GM19043 (cell line): ENCODE measurements at regions not wholly inside any gene's neighbourhood (a gene's known extent, or its start where the extent isn't known, plus 50 kb on each side); places are given as distances from the start of the nearest gene placed in this dataset.

Experiments
- ATAC-seq: cut with Tn5 transposase; IDR thresholded peaks from one replicate; pipeline ENCODE4 v1.9.1; 2021; ENCODE audit warnings: low read depth; ENCODE audit not compliant: unreplicated experiment

DNA sequence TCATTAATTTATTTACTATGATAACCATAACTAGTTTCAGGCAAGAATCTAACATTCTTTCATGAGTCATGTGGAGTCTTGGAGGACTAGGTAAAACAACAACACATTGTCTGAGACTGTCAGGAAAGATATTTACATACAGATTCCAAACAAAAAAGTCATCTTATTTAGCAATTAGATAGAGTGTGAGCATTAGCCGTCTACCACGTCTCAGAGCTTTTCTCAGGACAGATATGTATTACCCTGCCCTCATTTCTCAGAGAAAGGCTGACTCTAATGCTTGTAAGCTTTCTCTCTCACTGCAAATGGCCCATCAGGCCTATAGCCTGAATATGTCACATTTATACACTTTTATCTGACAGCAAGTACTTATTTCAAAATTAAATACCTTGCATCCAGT is 312.1 kb upstream of the PCDH20 start:
- no peak for ATAC-seq

DNA sequence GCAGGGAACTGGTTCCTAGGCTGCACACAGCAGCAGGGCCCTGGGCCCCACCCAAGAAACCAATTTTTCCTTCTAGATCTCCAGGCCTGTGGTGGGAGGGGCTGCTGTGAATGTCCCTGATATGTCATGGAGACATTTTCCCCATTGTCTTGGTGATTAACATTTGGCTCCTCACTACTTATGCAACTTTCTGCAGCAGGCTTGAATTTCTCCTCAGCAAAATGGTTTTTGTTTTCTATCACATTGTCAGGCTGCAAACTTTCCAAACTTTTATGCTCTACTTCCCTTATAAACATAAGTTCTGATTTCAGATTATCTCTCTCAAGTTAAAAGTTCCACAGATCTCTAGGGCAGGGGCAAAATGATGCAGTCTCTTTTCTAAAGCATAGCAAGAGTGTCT is 310.2 kb upstream of the PCDH20 start:
- no peak for ATAC-seq

DNA sequence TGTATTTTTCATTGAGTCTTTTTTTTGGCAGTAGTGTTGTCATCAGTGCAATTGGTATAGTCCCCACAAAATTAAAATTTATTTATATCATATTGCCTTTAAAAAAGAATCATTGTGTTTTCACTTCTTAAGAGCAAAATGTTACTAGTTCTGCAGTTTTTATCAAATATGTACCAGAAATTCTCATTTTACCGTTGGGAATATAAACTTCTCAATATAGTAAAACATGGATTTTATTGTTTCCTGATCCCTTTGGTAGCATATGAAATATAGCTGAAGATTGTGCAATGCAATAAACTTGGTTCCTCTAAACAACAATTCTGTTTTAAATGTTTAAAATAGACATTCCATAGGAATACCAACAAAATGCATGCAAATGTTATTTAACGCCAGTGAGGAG is 306.5 kb upstream of the PCDH20 start:
- no peak for ATAC-seq

DNA sequence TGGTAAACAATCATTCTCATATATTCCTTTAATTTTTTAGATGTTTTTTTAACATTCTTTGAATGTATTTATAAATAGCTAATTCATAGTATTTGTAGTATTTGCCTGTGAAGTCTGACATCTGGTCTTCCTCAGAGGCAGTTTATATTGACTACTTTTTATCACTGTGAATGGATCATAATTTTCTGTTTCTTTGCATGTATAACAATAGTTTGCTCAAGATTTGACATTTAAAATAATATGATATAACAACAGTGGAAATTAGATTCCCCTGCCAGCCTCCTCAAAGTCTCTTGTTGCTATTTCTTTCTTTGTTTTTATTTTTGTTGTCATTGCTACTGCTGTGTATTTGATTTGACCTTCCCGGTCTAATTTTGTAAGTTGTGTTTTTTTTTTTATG is 297.0 kb upstream of the PCDH20 start:
- no peak for ATAC-seq

DNA sequence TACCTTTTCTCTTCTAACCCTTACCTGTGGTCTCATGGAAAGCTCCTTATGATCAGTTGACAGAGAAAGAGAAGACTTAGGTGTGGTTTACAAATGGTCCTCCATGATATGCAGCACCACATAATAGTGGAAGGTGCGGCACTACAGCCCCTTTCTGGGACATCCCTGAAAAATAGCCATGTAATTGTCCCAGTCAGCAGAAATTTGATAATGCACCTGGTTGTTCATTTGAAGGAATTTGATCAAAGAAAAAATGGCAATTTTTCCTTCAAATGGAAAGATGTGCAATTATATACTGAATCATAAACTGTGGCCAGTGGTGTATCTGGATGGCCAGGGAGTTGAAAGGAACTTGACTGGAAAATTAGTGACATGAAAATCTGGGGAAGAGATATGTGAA is 293.6 kb upstream of the PCDH20 start:
- no peak for ATAC-seq

DNA sequence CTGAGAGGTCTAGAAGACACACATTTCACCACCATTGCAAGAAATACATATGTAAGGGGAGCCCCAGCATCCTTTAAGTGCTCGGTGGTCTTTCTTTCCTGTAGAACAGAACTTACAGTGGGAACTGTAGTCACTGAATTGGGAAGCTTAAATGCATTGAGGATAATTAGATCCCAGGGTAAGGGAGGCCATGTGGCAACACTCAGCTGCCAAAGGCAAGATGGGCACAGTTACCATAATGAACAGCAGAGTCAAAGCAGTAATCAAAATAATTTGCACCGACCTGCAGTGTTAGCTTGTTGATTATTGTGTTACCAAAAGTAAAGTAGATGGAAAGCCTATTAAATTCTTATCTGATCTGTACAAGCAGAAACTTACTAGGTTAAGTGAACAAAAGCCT is 291.2 kb upstream of the PCDH20 start:
- no peak for ATAC-seq

DNA sequence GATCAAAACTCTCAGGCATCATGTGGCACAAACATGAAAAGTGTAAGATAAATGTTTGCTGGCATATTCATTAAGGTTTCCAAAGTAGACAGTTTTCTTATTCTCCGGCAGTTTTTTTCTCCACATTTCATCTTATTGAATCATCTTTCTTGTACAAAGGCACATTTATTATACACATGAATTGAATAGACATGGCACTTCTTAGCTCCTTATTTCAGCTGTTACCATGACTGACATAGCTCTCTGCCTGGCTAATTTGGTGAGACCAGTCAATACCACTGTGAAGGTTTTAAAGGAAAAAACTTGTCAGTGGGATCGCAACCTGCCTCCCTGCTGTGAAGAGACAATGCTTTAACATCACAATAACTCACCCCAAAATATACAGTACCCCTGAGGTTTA is 285.0 kb upstream of the PCDH20 start:
- no peak for ATAC-seq

DNA sequence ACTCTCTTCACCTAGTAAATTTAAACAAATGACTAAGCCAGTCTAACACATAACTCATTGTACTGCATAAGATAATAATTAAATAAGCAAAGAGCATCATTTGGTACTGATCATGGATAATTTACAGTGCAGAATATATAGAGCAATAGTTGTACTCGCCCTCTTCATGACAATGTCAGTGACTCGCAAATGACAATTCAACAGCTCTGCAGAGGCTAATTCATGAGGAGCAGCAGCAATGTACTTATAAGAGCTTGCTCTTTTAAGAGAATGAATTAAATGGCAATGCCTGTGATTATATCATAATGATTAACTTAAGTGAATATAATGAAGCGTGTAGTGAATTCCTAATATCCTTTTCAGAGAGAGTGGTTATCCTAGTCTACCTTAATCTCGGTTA is 284.5 kb upstream of the PCDH20 start:
- ATAC-seq, result no peak

DNA sequence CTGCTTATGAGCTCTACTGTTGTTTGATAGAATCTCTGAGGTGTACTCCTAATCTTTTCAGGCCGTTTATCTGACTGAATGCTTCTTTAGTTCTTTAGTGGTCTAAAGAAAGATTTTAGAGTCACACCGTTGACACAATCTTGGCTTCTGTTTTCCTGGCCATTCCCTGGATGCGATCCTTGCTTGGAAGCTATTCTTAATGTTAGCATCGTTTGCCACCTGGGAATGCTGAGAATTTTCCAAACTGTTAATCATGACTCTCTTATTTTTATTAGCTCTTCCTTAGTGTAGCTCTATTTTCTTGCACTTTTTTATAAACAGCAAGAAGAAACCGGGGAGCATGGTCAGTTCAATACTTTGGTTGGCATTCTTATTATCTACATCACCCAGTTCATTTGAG is 281.0 kb upstream of the PCDH20 start:
- no peak for ATAC-seq

DNA sequence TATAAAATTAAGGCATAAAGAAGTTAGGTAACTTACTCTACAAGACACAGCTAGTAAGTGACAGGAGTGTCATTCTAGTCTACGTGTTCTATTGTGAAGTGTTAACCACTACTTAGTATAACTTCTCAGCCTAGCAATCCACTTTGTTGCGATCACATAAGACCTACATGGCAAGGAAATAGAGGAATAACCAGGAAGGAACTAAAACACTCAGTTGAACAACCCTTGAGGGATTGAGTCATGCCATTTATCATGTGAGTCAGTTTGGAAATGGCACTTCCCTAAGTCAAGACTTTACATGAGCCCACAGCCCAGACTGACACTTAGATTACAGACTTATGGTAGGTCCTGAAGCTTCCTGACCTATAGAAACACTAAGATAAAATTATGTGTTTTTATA is 279.5 kb upstream of the PCDH20 start:
- no peak for ATAC-seq

DNA sequence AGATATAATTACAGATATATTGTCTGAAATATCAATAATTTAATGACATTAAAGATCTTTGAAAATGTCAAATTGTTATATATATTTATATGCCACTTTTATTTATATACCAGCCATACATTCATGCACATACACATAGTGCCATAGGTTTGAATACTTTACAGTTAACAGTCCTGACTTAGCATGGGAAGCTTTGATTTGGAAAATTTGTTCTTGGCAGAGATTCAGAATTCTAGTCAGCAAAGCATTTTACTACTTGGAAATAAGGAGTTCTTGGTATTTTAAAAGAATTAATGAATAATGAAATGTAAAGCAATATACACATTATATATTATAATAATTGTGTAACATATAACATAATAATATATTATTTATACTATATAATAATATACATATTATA is 277.0 kb upstream of the PCDH20 start:
- no peak for ATAC-seq

DNA sequence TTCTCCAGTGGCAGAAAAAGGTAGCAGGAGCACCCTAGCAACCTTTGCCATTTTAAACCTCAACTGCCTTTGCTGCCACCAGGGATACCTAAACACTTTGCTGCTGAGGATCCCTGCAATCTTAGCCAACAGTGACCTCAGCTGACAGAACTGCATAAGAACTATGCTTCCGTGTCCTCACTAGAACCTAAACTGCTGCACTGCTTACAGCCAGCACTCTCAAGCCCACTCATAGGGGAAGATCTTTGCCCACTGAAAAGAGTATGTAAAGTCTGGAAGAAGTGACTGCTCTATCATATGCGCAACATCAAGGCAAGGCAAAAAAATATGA is 270.0 kb upstream of the PCDH20 start:
- no peak for ATAC-seq

DNA sequence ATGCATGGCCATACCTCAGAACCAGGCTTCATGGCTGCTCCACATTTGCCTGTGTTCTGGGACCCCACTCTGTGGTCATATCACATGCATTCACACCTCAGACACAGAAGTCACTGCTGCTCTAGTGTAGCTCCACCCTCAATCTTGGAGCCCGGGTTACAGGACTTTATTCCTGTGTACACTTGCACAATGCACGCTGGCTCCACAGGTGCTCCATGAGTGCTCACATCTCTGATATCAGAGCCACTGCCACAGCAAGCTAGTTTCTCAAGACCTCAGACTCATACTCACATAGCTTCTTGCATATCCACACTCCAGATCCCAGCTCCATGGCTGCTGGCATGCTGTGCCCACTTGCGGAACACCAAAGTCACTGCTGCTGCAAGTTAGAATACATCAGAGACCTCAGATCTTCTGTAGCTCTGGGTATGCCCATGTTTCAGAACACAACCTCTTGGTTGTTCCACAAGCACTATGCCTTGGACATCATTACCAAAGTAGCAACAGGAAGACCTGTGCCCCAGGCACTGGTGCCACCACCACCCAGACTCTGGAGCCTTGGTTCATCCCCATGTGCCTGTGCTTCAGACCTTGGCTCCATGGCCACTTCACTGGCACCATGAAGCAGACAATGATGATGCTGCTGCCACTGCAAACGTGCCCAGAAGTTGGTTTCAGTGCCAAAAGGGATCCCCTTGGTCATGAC is 269.5 kb upstream of the PCDH20 start:
- ATAC-seq, result no peak

DNA sequence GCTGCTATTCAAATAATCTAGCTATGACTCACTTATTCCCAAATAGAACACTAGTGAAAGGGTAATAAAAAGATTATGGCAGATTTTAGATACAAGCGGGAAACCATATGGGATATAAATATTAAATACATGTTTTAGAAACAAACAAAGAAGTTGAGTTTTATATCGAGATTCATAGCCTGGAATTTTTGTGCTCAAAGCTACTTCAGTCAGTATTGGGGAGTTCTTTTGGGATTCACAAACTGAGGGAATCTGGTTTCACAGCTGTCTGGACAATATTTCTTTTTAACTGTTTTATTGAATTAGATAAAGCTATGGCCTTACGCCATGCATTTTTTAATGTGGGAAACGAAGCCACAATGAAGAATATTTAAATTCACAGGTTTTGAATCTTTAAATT is 257.1 kb upstream of the PCDH20 start:
- no peak for ATAC-seq

DNA sequence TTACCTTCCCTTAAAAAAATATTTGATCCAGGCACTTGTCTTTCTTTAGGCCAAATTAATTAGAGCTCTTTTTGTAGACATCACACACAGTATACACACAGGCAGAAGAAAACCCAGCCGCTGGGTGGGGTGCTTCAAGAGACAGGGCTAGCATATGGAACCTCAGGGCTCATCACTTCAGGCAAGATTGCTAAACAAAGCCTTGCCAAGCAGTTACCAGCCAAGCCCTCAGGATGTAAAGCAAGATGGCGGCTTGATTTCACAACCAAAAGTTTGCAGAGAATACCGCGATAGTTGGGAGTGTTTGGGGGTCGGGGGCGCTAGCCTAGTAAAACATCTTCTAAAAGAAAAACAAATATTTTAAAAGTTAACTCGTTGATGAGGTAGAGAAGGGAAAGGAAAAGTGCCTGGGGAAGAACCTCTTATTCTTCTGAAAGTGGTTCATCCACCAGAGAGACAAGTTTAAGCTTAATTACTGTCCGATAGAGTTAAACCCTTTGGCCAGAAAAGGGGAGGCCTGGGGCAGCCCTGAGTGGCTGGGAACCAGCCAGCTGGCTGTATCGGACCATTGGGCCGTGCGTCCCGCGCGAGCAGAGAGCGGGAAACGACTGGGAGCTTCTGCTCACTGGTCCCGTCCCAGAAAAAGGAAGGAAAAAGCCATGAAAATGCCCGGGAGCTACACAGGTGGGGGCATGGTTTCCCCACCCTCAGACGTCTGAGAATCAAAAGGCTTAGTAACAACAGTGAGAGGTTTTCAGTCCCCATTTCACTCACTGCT is 254.9 kb upstream of the PCDH20 start:
- ATAC-seq, result no peak

DNA sequence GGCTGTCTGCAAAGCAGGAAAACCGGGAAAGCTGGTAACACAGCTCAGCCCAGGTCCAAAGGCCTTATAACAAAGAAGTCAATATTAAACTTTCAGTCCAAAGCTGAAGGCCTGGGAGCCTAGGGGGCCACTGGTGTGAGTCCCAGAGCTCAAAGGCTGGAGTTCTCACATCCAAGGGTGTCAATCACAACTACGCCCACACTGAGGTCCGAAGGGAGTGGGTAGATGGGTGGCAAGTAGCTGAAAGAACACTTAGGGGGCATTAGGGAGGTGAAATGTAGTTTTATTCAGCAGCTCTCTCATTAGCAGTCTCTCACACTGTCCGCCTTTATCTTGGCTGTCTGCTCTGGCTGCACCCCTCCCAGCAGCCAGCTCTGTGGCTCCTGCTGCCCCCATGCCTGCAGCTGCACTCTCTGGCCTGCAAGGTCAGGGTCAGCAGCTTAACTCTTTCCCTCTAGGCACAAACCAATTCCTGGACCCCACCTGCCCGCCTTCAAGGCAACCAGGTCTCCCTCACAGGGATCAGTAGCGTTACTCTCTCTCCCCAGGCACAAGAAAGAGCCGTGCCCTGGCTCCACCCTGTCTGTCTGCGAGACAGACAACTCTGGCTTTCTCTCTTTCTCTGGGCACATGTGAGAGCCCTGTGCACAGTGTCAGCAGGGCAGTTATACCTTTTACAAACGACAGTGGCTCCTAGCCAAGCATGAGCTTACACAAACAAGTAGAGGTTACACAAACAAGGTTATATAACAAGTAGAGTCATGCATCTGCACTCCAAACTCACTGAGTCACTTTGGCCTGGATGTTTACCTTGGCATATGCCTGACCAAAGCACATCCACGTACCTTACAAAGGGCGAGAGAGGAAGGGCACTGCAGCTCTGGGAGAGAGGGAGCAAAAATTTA is 249.4 kb upstream of the PCDH20 start:
- ATAC-seq, result no peak

DNA sequence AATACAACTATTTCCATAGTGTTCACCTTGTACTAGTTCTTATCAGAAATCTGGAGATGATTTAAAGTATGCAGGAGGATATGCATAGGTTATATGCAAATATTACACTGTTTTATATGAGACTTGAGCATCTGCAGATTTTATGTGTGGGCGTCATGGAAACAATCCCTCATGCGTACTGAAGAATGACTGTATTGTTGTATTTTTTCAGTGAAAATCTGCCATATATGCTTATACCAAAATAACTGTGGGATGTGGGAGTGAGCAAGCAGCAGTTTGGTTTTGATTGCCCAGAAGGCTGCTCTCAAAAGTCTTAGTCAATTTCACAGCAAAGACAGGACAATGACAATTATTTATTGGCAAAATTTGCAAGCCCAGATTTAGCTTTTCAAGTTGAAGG is 238.8 kb upstream of the PCDH20 start:
- no peak for ATAC-seq

DNA sequence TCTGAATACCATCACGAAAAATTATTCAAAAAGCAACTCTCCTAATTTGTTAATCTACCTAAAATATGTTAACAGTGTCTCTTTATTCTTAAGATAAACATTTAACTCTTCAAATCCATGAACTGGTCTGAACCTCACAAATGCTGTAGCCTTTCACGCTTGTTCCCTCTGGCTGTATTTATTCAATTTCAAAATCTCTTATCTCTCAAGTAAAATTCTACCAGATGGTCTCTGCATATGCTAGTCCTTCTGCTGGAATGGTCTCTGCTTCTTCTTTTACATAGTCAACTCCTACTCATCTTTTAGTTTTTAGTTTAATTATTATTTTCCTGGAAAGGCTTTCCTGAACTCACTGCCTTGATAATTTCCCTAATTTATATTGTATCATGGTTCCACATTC is 232.9 kb upstream of the PCDH20 start:
- ATAC-seq, result no peak

DNA sequence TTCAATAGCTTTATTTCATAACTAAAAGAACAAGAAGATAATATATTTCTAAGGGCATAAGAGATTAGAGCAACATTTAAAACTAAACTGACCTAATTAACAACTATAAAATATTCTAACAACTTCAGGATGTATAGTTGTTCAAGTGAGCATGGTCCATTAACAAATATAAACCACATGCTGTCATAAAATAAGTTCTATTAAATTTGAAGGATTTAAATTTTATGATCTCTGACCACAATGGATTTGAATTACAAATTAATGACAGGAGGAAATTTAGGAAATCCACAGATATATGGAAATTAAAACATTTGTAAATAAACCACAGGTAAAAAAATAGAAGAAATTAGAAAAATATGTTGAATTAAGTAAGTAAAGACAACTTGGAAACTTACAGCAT is 196.5 kb upstream of the PCDH20 start:
- ATAC-seq, result no peak

DNA sequence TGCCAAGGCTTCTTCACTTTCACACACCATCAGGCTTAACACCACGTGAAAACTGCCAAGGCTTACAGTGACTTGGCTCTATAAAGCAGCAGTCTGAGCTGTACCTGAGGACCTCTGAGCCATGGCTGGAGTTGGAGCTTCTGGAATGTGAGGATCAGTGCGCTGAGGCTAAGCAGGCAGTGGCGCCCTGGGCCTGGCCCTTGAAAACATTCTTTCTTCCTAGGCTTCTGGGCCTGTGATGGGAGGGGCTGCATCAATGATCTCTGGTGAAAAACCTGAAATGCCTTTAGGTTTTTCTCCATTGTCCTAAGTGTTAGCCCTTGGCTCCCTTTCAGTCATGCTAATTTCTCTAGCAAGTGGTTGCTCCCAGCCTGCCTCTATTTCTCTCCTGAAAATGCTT is 192.5 kb upstream of the PCDH20 start:
- no peak for ATAC-seq

DNA sequence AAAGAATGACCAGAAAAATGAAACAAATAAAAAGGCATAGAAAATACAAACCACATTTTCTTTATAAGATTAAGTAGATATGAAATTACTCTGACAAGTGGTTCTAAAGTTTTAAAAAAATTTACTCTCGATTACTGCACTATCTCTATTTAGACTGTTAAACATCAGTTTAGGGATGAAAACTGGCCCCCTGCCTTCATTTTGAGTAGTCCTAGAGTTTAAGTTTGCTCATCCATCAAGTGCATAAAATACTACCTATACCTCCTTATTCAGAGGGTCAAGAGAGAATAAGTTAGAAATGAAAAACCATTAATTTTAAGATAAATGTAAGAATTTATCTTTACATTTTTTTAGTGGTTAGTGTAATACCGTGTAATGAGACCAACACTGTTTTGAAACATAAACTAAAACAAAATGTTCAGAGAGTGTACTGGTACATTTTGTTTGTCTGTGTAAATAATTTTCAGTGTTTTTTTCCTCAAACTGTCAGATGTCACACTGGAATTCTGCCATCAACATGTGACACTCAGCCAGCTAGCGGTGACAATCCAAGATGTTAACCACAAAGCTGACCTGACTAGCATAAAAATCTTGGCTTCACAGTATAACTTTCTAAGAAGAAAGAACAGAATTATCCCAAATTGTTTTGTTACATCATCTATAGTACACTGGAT is 184.8 kb upstream of the PCDH20 start:
- ATAC-seq, result no peak
